Keratinocyte (primary cell): ENCODE measurements at regions not wholly inside any gene's neighbourhood (a gene's known extent, or its start where the extent isn't known, plus 50 kb on each side); places are given as distances from the start of the nearest gene placed in this dataset.

Source experiments
- DNase-seq: peaks from one replicate; pipeline ENCODE4 v3.0.0-alpha.2; 2011; ENCODE audit warnings: low read depth, missing footprints, low spot score
- FAIRE-seq: peaks from 2 replicates; lab custom pipeline; 2011; peaks lifted over from hg19 to GRCh38; lab: Jason Lieb, UNC
- H2AFZ ChIP-seq: 2 replicates; pipeline ENCODE4 v1.6.0; 2012; ENCODE audit warnings: low read length, control low read depth, inconsistent platforms; ENCODE audit not compliant: control insufficient read depth
- H3K27ac ChIP-seq: 2 replicates; pipeline ENCODE4 v1.5.1; 2011; ENCODE audit warnings: low read length; ENCODE audit not compliant: control insufficient read depth, insufficient read depth
- H3K27me3 ChIP-seq: 3 replicates; pipeline ENCODE4 v1.6.0; 2011; ENCODE audit warnings: low read length; ENCODE audit not compliant: control insufficient read depth, insufficient read depth; ENCODE audit errors: extremely low read depth
- H3K36me3 ChIP-seq, 2 experiments: 2 replicates in 1 of 2; 3 replicates in 1 of 2; pipeline ENCODE4 v1.5.1; 2011; ENCODE audit warnings: low read length in 2 of 2, mild to moderate bottlenecking in 1 of 2; ENCODE audit not compliant: control insufficient read depth in 2 of 2, insufficient read depth in 2 of 2; ENCODE audit errors: extremely low read depth in 1 of 2
- H3K4me1 ChIP-seq: 3 replicates; pipeline ENCODE4 v1.5.1; 2011; ENCODE audit warnings: low read length; ENCODE audit not compliant: control insufficient read depth, insufficient read depth; ENCODE audit errors: extremely low read depth
- H3K4me2 ChIP-seq: 3 replicates; pipeline ENCODE4 v1.6.0; 2011; ENCODE audit warnings: low read depth, low read length; ENCODE audit not compliant: control insufficient read depth, insufficient read depth; ENCODE audit errors: extremely low read depth
- H3K4me3 ChIP-seq, 3 experiments: fragments of 200-600 bp in 1 of 3; sonication (generic) in 1 of 3; 2 replicates in 2 of 3; 3 replicates in 1 of 3; pipeline ENCODE4 v1.5.1; 2011 to 2016; ENCODE audit warnings: low read length in 3 of 3, mild to moderate bottlenecking in 3 of 3, control low read depth in 2 of 3, inconsistent platforms in 1 of 3, low read depth in 1 of 3, mixed read lengths in 1 of 3, mixed run types in 1 of 3, moderate library complexity in 1 of 3; ENCODE audit not compliant: control insufficient read depth in 2 of 3, insufficient read depth in 2 of 3; ENCODE audit errors: extremely low read depth in 1 of 3
- H3K79me2 ChIP-seq: 2 replicates; pipeline ENCODE4 v1.6.0; 2012; ENCODE audit warnings: low read length; ENCODE audit not compliant: control insufficient read depth, insufficient read depth
- H3K9ac ChIP-seq: 3 replicates; pipeline ENCODE4 v1.6.0; 2011; ENCODE audit warnings: low read length; ENCODE audit not compliant: control insufficient read depth, insufficient read depth; ENCODE audit errors: extremely low read depth
- H3K9me1 ChIP-seq: 3 replicates; pipeline ENCODE4 v1.6.0; 2011; ENCODE audit warnings: low read length; ENCODE audit not compliant: control insufficient read depth, insufficient read depth; ENCODE audit errors: extremely low read depth
- H3K9me3 ChIP-seq: 2 replicates; pipeline ENCODE4 v1.5.1; 2012; ENCODE audit warnings: low read depth, low read length; ENCODE audit not compliant: control insufficient read depth
- H4K20me1 ChIP-seq: 3 replicates; pipeline ENCODE4 v1.6.0; 2011; ENCODE audit warnings: low read length; ENCODE audit not compliant: control insufficient read depth, insufficient read depth; ENCODE audit errors: extremely low read depth
- CTCF ChIP-seq, 3 experiments: IDR thresholded peaks in 1 of 3; conservative IDR thresholded peaks in 1 of 3; optimal IDR thresholded peaks in 1 of 3; 2 replicates in 2 of 3; 3 replicates in 1 of 3; pipeline versions ENCODE3 to v1.5.1; 2011; ENCODE audit warnings: low read length in 3 of 3, mild to moderate bottlenecking in 3 of 3, moderate library complexity in 2 of 3, control low read depth in 1 of 3, inconsistent platforms in 1 of 3; ENCODE audit not compliant: insufficient read depth in 2 of 3; ENCODE audit errors: extremely low read depth in 1 of 3
- EZH2 ChIP-seq: IDR thresholded peaks from one replicate; pipeline ENCODE4 v1.6.1; 2012; ENCODE audit warnings: inconsistent platforms, mild to moderate bottlenecking, low read length, moderate library complexity
- dilution Hi-C: fragments of 300-500 bp; cut with MboI; formaldehyde crosslinking; loops from one replicate; pipeline ENCODE4 v1.7.0; 2020; ENCODE audit warnings: low sequenced_read_pairs; ENCODE audit not compliant: extremely low pct_ligation_motif_present

GRCh38 chr1:238138059-238138626 lies 247.4 kb upstream of the ZP4 start:
- no peak overlapping the region for H3K9ac ChIP-seq
- H3K79me2 ChIP-seq: no peaks in the 10 kb centered on the region
- H3K27ac ChIP-seq: no peak overlapping the region
- no peak overlapping the region for H2AFZ ChIP-seq
- no peak for FAIRE-seq
- dilution Hi-C loops: no loop called here
- no peak for DNase-seq
- no peaks in the 10 kb centered on the region for H3K4me1 ChIP-seq
- no peak overlapping the region for H3K4me2 ChIP-seq
- no peaks in the 10 kb centered on the region for H3K9me1 ChIP-seq
- TF ChIP-seq CTCF (optimal IDR thresholded peaks at IDR 0.05 in 1 of 3, IDR thresholded peaks at IDR 0.05 in 1 of 3, conservative IDR thresholded peaks at IDR 0.05 in 1 of 3; ENCODE audit: extremely low read depth in 1 of 3, insufficient read depth in 2 of 3, low read length in 3 of 3) (no peak), EZH2 (no peak)
- H3K9me3 ChIP-seq: no peaks in the 10 kb centered on the region
- H3K4me3 ChIP-seq: no peak overlapping the region
- H4K20me1 ChIP-seq: no peaks in the 10 kb centered on the region
- no peaks in the 10 kb centered on the region for H3K36me3 ChIP-seq
- H3K27me3 ChIP-seq: no peaks in the 10 kb centered on the region

- no peaks in the 10 kb centered on the region for H3K27me3 ChIP-seq
- no peak overlapping the region for H3K27ac ChIP-seq
- dilution Hi-C loops: no loop called here
- FAIRE-seq (no peak), DNase-seq (no peak)
- no peaks in the 10 kb centered on the region for H3K36me3 ChIP-seq
- no peak overlapping the region for H3K9ac ChIP-seq
- no peaks in the 10 kb centered on the region for H3K9me1 ChIP-seq
- H3K4me1 ChIP-seq: no peaks in the 10 kb centered on the region
- H3K9me3 ChIP-seq: no peaks in the 10 kb centered on the region
- H3K4me3 ChIP-seq: no peak overlapping the region
- no peak overlapping the region for H3K4me2 ChIP-seq
- H3K79me2 ChIP-seq: no peaks in the 10 kb centered on the region
- no peak overlapping the region for H2AFZ ChIP-seq
- no peaks in the 10 kb centered on the region for H4K20me1 ChIP-seq
- no peak for TF ChIP-seq CTCF (optimal IDR thresholded peaks at IDR 0.05 in 1 of 3, IDR thresholded peaks at IDR 0.05 in 1 of 3, conservative IDR thresholded peaks at IDR 0.05 in 1 of 3; ENCODE audit: extremely low read depth in 1 of 3, insufficient read depth in 2 of 3, low read length in 3 of 3)
- TF ChIP-seq EZH2: no peak
Measured at GRCh38 chr1:238135708-238136664, 245.3 kb upstream of the ZP4 start.
